ENCODE measurements at regions not wholly inside any gene's neighbourhood (a gene's known extent, or its start where the extent isn't known, plus 50 kb on each side); places are given as distances from the start of the nearest gene placed in this dataset.

DNA sequence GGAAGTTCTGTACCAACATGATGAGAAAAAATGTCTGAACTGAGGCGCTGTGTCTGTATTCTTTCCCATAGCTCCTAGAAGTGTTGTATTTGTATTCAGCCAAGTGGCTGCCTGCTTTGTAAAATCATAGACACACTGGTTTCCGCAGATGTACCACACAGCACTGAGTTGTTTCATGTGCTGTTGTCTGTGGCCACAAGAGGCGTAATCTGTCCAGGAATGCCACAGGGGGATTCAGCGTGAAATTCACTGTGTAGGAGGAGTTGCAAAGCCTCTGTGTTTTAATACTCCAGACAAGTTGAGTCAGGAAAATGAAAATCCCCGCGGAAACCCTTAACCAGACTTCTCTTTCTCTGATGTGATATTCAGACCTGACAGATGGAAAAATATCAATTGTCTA is 462.2 kb downstream of the NSUN3 start:
- POLR2A ChIA-PET, result no interaction called here
- Mint-ChIP-seq H3K27ac (no peak overlapping the region), H3K4me3 (no peak overlapping the region), H3K4me1 (no peaks in the 10 kb centered on the region), H3K9me3 (peaks cover 1% of the 10 kb centered on the region), H3K36me3 (no peaks in the 10 kb centered on the region), H3K27me3 (no peaks in the 10 kb centered on the region)
- ATAC-seq (ENCODE audit: low read depth) (no peak), DNase-seq (no peak)

DNA sequence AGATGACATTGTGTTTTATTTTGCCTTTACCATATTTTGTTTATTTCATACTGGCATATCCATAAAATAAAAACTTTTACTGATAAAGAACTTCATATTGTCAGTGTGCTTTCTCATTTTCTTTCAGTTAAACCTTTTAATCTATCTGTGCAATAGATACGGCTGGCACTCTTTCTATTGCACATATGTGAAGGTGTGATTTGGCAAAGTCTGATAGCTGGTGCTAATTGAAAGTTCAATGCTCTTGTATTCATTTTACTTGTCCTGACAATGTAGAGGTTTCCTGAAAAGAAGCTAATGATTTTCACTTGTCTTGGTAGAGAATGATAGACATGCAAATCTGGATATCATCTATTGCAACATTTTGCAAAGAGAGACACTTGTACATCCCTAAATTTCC is 467.0 kb downstream of the NSUN3 start:
- ATAC-seq (ENCODE audit: low read depth) (no peak), DNase-seq (no peak)
- Mint-ChIP-seq H3K4me1 (no peaks in the 10 kb centered on the region), H3K36me3 (no peaks in the 10 kb centered on the region), H3K27me3 (no peaks in the 10 kb centered on the region), H3K4me3 (no peak overlapping the region), H3K27ac (no peak overlapping the region), H3K9me3 (peaks cover 2% of the 10 kb centered on the region)
- POLR2A ChIA-PET, result no interaction called here

DNA sequence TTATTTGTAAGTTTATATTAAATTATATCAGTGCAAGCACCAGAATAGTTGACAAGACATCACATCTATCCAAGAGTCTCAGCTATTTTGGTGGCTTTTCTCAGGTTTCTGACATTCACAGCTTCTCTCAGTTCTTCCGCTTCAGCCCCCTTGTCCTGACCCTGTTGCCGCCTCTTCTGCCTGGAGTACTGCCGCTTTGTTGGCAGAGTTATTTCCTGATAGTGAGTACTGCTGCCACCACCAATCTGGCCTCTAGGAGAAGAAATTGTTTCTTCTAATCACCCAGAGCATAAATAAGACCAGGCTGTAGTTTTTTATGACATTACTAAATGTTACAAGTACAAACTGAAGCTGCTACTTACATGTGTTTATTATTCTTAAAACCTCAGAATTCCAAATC is 470.1 kb downstream of the NSUN3 start:
- Mint-ChIP-seq H3K27me3 (no peaks in the 10 kb centered on the region), H3K9me3 (peaks cover 2% of the 10 kb centered on the region), H3K36me3 (no peaks in the 10 kb centered on the region), H3K27ac (no peak overlapping the region), H3K4me3 (no peak overlapping the region), H3K4me1 (no peaks in the 10 kb centered on the region)
- ATAC-seq (ENCODE audit: low read depth), result no peak
- no peak for DNase-seq
- POLR2A ChIA-PET, result no interaction called here

DNA sequence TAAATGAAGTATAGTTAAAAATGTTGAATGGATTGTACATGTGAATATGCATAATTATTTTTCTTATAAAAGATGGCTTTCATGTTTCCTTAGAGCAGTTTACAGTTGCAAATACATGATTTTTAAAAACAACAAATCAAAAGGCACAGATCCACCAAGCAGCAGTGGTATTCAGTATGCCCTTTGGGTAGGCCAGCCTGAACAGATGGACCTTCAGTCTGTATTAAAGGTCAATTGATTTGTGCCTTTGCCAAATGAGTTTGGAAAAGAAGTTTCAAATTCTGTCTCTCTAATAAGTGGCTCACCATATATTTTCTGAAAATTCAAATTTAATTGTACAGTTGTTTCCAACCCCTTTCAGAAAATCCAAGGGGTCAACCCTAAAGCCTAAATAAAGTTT is 477.1 kb downstream of the NSUN3 start:
- Mint-ChIP-seq H3K4me3 (no peak overlapping the region), H3K27me3 (no peaks in the 10 kb centered on the region), H3K27ac (no peak overlapping the region), H3K9me3 (no peaks in the 10 kb centered on the region), H3K4me1 (no peaks in the 10 kb centered on the region), H3K36me3 (no peaks in the 10 kb centered on the region)
- DNase-seq (no peak), ATAC-seq (ENCODE audit: low read depth) (no peak)
- POLR2A ChIA-PET, result no interaction called here

DNA sequence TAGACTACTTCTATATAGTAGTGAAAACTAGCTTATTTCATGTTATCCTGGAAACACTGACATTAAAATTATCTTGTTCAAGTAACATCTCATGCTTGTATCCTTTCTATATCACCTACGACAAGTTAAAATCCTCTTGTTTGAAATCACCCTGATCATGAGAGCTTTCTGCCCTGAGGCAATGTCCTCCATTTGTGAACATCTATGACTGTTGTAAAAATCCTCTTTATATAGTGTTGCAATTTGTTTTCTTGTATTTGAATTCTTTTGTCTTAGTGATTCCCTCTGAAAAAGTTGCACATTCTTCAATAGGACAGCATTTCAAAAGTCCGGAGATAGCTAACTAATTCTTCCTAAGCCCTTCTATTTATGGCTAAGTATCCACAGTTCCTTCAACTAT is 480.3 kb downstream of the NSUN3 start:
- POLR2A ChIA-PET, result no interaction called here
- ATAC-seq (ENCODE audit: low read depth) (no peak), DNase-seq (no peak)
- Mint-ChIP-seq H3K27ac (no peak overlapping the region), H3K4me1 (no peaks in the 10 kb centered on the region), H3K4me3 (no peak overlapping the region), H3K27me3 (no peaks in the 10 kb centered on the region), H3K9me3 (no peaks in the 10 kb centered on the region), H3K36me3 (no peaks in the 10 kb centered on the region)

DNA sequence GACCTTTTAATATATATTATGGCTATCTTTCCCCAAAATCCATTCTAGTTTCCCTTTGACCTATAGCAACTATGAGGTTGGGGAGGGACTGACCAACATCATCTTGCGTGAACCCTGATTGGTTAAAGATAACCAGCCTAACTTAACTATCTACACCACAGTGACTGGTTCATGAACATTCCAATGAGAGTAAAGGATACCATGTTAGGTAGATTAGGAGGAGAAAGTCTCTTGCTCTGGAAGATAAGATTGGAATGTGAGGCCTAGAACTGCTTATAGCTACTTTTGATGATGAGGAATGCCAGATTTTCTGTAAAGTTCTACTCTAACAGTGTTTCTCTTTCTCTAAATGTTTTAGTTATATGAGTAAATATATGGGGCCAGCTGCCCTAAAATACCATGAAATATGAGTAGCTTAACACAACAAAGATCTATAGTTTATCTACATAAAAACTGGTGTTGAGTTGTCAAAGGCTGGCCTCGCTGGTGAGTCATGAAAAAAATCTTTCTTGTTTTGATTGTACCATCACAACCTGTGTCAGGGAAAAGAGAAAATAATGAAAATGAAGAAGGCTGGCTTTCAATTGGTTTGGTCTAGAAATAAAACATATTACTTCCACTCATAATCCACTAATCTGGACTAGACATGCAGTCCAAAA is 481.4 kb downstream of the NSUN3 start:
- POLR2A ChIA-PET, result no interaction called here
- ATAC-seq (ENCODE audit: low read depth) (no peak), DNase-seq (no peak)
- H3K27ac Mint-ChIP-seq, result no peak overlapping the region
- H3K4me1 Mint-ChIP-seq, result no peaks in the 10 kb centered on the region
- H3K9me3 Mint-ChIP-seq, result no peaks in the 10 kb centered on the region
- H3K27me3 Mint-ChIP-seq, result no peaks in the 10 kb centered on the region
- H3K36me3 Mint-ChIP-seq, result no peaks in the 10 kb centered on the region
- H3K4me3 Mint-ChIP-seq, result no peak overlapping the region

DNA sequence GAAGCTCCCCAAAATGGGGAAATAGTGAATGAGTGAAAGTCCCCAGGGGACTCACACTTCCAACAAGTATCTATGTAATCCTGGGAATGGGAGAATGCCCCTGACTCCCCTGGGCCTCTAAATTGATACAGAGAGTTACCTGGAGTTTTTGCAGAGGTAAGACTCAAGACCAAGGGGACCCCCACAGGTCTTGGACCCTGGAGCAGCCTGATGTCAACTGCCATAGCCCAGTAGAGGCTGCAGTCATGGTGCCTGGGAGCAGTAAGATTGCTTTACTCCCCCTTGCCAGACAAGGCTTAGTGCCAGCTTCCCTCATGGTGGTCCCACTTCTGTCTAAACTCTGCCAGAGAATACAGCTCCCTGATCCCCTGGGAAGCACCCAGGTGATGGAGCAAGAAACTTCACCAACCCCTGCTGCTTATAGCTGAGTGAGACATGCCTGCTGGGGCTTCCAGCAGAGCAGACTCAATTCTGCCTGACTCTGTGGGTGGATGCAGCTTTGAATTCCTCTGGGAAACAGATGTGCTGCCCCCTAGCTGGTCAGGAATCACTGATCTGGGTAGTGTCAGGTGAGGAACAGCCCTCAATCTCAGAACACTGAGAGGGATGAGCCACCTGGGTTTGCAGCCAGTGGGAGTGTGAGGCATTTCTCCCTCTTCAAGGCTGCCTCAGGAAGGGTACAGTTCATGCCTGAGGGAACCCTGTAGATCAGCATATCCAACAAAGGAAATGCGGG is 485.9 kb downstream of the NSUN3 start:
- POLR2A ChIA-PET, result no interaction called here
- H3K27ac Mint-ChIP-seq, result no peak overlapping the region

DNA sequence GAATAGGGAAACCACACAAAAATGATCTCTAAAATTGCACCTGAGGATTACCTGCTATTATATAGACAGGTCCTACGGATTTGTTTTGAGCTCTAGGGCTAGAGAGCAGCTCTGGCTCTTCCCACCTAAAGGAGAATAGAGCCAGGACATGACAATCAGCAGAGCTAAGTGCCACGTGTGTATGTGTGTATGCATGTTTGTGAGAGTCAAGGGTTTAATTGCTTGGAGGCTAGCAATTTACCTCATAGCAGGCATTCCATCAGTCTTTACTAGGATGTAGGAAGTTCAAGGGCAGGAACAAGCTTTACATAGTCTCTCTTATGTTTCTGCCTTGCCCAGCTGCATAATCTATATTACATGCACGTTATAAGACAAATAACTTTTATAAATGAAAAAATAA is 498.2 kb downstream of the NSUN3 start:
- Mint-ChIP-seq H3K27ac (no peak overlapping the region), H3K4me3 (no peak overlapping the region), H3K9me3 (peaks cover 2% of the 10 kb centered on the region), H3K36me3 (no peaks in the 10 kb centered on the region), H3K4me1 (no peaks in the 10 kb centered on the region), H3K27me3 (no peaks in the 10 kb centered on the region)
- ATAC-seq (ENCODE audit: low read depth) (no peak), DNase-seq (no peak)
- POLR2A ChIA-PET, result no interaction called here

More for the DNA sequence above, 485.9 kb downstream of the NSUN3 start:
- ATAC-seq (ENCODE audit: low read depth), result no peak
- H3K4me3 Mint-ChIP-seq, result no peak overlapping the region
- H3K36me3 Mint-ChIP-seq, result no peaks in the 10 kb centered on the region
- no peaks in the 10 kb centered on the region for H3K27me3 Mint-ChIP-seq
- H3K4me1 Mint-ChIP-seq, result no peaks in the 10 kb centered on the region
- peaks cover 1% of the 10 kb centered on the region for H3K9me3 Mint-ChIP-seq
- no peak for DNase-seq

DNA sequence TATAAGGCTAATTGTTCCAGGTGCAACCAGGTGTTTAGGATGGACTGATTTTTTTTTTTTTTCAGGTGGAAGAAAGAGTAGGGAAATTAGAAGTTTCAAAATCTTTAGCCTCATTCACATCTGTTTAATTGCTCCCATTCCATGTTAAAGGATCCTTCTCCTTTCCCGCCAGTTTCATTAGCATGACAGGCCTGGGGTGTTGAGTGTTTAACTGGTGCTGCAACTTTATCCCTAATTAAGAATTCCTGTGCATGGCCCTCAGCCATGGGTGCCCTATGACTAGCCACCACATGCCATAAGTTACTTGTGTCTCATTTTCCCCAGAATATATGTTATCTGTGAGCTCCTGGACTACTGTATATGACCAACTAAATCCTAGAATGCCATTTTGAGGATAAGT is 501.4 kb downstream of the NSUN3 start:
- Mint-ChIP-seq H3K27ac (no peak overlapping the region), H3K36me3 (no peaks in the 10 kb centered on the region), H3K4me3 (no peak overlapping the region), H3K4me1 (no peaks in the 10 kb centered on the region), H3K9me3 (no peaks in the 10 kb centered on the region), H3K27me3 (no peaks in the 10 kb centered on the region)
- POLR2A ChIA-PET, result no interaction called here
- ATAC-seq (ENCODE audit: low read depth) (no peak), DNase-seq (no peak)

DNA sequence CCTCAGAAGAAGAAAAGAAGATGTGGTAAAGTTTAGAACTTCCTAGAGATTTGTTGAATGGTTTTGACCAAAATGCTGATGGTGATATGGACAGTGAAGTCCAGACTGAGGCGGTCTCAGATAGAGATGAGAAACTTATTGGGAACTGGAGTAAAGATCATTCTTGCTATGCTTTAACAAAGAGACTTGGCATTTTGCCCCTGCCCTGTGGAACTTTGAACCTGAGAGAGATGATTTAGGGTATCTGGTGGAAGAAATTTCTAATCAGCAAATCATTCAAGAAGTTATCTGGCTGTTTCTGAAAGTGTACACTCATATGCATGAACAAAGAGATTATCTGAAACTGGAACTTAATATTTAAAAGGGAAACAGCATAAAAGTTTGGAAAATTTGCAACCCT is 505.2 kb downstream of the NSUN3 start:
- Mint-ChIP-seq H3K9me3 (peaks cover 1% of the 10 kb centered on the region), H3K36me3 (no peaks in the 10 kb centered on the region), H3K4me1 (no peaks in the 10 kb centered on the region), H3K27ac (no peak overlapping the region), H3K27me3 (no peaks in the 10 kb centered on the region), H3K4me3 (no peak overlapping the region)
- no peak for ATAC-seq (ENCODE audit: low read depth)
- no peak for DNase-seq
- POLR2A ChIA-PET, result no interaction called here

DNA sequence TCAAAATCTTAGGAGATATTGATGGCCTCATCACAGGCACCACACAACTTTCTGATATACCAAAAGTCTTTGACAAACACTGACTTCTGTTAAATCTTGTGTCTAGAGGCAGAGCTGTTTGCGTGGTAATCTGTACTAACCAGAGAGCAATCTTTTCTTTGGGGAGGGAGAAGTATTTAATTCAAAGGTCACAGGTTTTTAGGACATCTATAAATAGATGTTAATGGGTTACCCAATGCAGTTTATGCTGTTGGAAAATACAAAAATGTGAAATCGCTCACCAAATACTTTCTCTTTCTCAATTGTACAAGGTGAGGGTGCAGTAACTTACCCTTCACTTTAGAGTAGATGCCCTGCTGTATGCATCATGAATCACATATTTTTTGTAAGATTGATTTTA is 510.5 kb downstream of the NSUN3 start:
- no peak for ATAC-seq (ENCODE audit: low read depth)
- no peaks in the 10 kb centered on the region for H3K36me3 Mint-ChIP-seq
- no peak overlapping the region for H3K27ac Mint-ChIP-seq
- H3K9me3 Mint-ChIP-seq, result peaks cover 4% of the 10 kb centered on the region
- no peak for DNase-seq
- H3K4me1 Mint-ChIP-seq, result no peaks in the 10 kb centered on the region
- H3K27me3 Mint-ChIP-seq, result no peaks in the 10 kb centered on the region
- no peak overlapping the region for H3K4me3 Mint-ChIP-seq
- POLR2A ChIA-PET, result no interaction called here

DNA sequence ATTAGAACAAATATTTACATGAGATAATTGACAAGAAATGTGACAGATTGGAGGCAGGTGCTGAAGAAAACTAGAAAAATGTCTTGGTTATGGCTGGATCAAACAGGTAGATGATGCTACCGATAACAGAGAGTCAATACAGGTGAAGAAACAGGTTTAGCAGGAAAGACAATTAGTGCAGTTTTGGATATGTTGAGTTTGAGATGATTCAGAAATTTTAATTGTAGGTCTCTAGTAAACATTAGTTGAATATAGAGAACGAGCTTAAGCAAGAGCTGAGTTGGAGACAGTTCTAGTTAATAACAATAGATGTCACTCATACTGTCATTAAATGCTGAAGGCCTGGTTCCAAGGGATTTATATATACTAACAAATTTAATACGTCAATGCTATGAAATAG is 524.4 kb downstream of the NSUN3 start:
- Mint-ChIP-seq H3K4me3 (no peak overlapping the region), H3K9me3 (peaks cover 5% of the 10 kb centered on the region), H3K4me1 (no peaks in the 10 kb centered on the region), H3K36me3 (no peaks in the 10 kb centered on the region), H3K27ac (no peak overlapping the region), H3K27me3 (no peaks in the 10 kb centered on the region)
- DNase-seq, result no peak
- POLR2A ChIA-PET, result no interaction called here
- no peak for ATAC-seq (ENCODE audit: low read depth)

DNA sequence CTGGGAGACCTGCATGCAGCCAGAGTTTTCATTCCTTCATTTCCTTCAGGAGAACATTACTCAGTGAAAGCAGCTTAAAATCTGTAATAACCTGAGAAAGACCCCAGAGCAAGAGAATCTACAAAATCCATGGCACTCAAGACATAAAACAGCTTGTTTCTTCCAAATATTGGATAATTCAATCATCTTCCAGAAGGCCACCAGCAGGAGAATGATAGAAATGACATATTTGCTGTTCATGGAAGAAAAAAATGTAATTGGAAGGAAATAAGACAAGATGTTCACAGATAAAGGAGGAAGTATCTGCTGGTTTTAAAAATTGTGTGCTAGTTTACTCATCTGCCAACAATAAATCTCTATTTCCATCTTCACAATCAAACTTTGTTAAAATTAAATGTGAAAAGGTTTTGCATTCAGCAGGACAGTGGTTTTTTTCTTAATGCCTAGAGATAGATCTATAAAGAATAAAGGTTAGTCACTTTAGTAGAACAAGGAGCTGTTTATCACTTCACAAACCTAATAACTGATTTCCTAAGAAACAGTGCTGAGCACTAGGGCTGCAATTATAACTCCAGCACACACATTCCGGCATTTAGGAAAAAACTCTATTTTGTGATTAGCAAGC is 530.8 kb downstream of the NSUN3 start:
- H3K4me1 Mint-ChIP-seq, result no peaks in the 10 kb centered on the region
- H3K27me3 Mint-ChIP-seq, result no peaks in the 10 kb centered on the region
- H3K4me3 Mint-ChIP-seq, result no peak overlapping the region
- POLR2A ChIA-PET, result no interaction called here
- ATAC-seq (ENCODE audit: low read depth) (no peak), DNase-seq (no peak)
- H3K36me3 Mint-ChIP-seq, result no peaks in the 10 kb centered on the region
- H3K27ac Mint-ChIP-seq, result no peak overlapping the region
- H3K9me3 Mint-ChIP-seq, result no peaks in the 10 kb centered on the region

DNA sequence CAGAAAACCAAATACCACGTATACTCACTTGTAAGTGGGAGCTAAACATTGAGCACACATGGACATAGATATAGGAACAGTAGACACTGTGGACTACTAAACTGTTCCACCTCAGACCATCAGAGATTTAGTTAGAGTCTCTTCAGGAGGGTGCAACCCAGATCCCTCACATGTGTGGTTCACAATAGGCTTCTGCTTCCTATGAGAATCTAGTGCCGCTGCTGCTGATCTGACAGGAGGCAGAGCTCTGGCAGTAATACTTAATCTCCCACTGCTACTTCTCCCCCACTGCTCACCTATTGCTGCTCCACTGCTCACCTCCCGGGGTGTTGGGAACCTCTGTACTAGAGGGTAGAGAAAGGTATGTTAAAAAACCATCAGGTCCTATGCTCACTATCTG is 533.3 kb downstream of the NSUN3 start:
- H3K4me3 Mint-ChIP-seq, result no peak overlapping the region

More for the DNA sequence above, 533.3 kb downstream of the NSUN3 start:
- Mint-ChIP-seq H3K36me3 (no peaks in the 10 kb centered on the region), H3K27ac (no peak overlapping the region), H3K27me3 (no peaks in the 10 kb centered on the region), H3K9me3 (peaks cover 3% of the 10 kb centered on the region), H3K4me1 (no peaks in the 10 kb centered on the region)
- no peak for ATAC-seq (ENCODE audit: low read depth)
- POLR2A ChIA-PET, result no interaction called here
- DNase-seq, result no peak

Data from activated naive CD8-positive, alpha-beta T cell treated with anti-CD3 and anti-CD28 coated beads, Interleukin-2, amount 10 ng/mL, durations not matched to agents 7 days and 5 days (primary cell).